HT1080 (cell line): ENCODE measurements at regions not wholly inside any gene's neighbourhood (a gene's known extent, or its start where the extent isn't known, plus 50 kb on each side); places are given as distances from the start of the nearest gene placed in this dataset.
"Not testable (repeated sequence)": the region's sequence is repeated elsewhere in the genome, so short reads cannot be mapped to it uniquely, and the experiment has no call there.

ENCODE experiments used
- DNase-seq: peaks from one replicate; pipeline ENCODE4 v3.0.0-alpha.2; 2015; ENCODE audit warnings: low read depth

GRCh38 chr2:122532072-122532344 is 776.6 kb downstream of the TSN start:
- DNase-seq: no peak

GRCh38 chr2:122532481-122532880 is 777.0 kb downstream of the TSN start:
- DNase-seq: no peak

- no peak for DNase-seq
These were observed 780.6 kb downstream of the TSN start for GRCh38 chr2:122535960-122536505.

GRCh38 chr2:122539311-122539710 is 783.9 kb downstream of the TSN start:
- DNase-seq: no peak

- no peak for DNase-seq
These were observed 784.5 kb downstream of the TSN start for GRCh38 chr2:122539920-122540319.

GRCh38 chr2:122542236-122542635 is 786.8 kb downstream of the TSN start:
- no peak for DNase-seq

GRCh38 chr2:122542646-122543045 is 787.2 kb downstream of the TSN start:
- no peak for DNase-seq

- DNase-seq: peak; percentile 78
These were observed 788.4 kb downstream of the TSN start for GRCh38 chr2:122543815-122544214.

GRCh38 chr2:122545821-122546220 is 790.4 kb downstream of the TSN start:
- no peak for DNase-seq

GRCh38 chr2:122562775-122563174 is 807.3 kb downstream of the TSN start:
- DNase-seq: no peak

- DNase-seq: no peak
These were observed 808.3 kb downstream of the TSN start for GRCh38 chr2:122563781-122564180.

GRCh38 chr2:122564843-122565242 is 809.4 kb downstream of the TSN start:
- no peak for DNase-seq

- DNase-seq: no peak
These were observed 809.9 kb downstream of the TSN start for GRCh38 chr2:122565364-122565763.

- no peak for DNase-seq
These were observed 815.2 kb downstream of the TSN start for GRCh38 chr2:122570641-122571040.

- not testable (repeated sequence) for DNase-seq
These were observed 816.0 kb downstream of the TSN start for GRCh38 chr2:122571471-122571870.

GRCh38 chr2:122575076-122575475 is 819.6 kb downstream of the TSN start:
- DNase-seq: no peak

- no peak for DNase-seq
These were observed 827.9 kb downstream of the TSN start for GRCh38 chr2:122583159-122583917.

- DNase-seq: no peak
These were observed 835.1 kb downstream of the TSN start for GRCh38 chr2:122590524-122590923.

- DNase-seq: no peak
These were observed 839.6 kb downstream of the TSN start for GRCh38 chr2:122595065-122595464.

- no peak for DNase-seq
These were observed 841.1 kb downstream of the TSN start for GRCh38 chr2:122596598-122596997.

- no peak for DNase-seq
These were observed 843.3 kb downstream of the TSN start for GRCh38 chr2:122598784-122599183.

GRCh38 chr2:122610948-122611609 is 855.6 kb downstream of the TSN start:
- no peak for DNase-seq

- DNase-seq: no peak
These were observed 867.5 kb downstream of the TSN start for GRCh38 chr2:122622934-122623333.
